NB4 (cell line): ENCODE measurements at regions not wholly inside any gene's neighbourhood (a gene's known extent, or its start where the extent isn't known, plus 50 kb on each side); places are given as distances from the start of the nearest gene placed in this dataset.

Experiments
- DNase-seq: peaks from one replicate; pipeline ENCODE4 v3.0.0; 2010; ENCODE audit warnings: low read depth
- H3K4me3 ChIP-seq: one replicate; pipeline ENCODE4 v1.5.1; 2011; ENCODE audit warnings: mild to moderate bottlenecking, low read depth, low read length, moderate library complexity
- MYC ChIP-seq: IDR thresholded peaks from 2 replicates; pipeline ENCODE4 v1.6.1; 2011; ENCODE audit warnings: low read depth, low read length
- POLR2A ChIP-seq: IDR thresholded peaks from 2 replicates; pipeline ENCODE4 v1.6.1; 2011; ENCODE audit warnings: mild to moderate bottlenecking; ENCODE audit not compliant: insufficient read length; ENCODE audit errors: extremely low read depth
- TF ChIP-seq, protein P1 (sequence below): IDR thresholded peaks from 2 replicates; pipeline ENCODE4 v1.6.1; 2011; ENCODE audit warnings: low read depth, low read length
- TF ChIP-seq, protein P2 (sequence below): IDR thresholded peaks from one replicate; pipeline ENCODE4 v1.5.1; 2012; ENCODE audit warnings: low read depth, low read length

DNA sequence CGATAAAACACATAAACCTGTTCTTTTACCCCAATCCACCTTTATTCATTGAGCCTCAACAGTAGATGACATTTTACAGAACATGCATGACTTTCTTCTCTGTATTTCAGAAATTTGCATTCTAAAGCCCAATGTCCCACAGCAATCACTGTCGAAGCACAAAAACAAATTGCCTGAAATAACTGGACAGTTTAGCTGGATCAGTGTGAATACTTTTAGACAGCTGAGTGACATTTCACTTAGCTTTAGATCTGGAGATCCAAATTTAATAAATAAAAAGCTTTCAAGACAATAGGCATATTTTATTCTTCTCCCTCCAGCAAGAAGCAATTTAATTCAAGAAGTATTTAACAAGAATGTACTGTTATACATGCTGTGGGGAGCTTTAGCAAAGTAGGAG is 109.1 kb upstream of the FSCB start:
- no peak overlapping the region for H3K4me3 ChIP-seq
- DNase-seq: no peak
- TF ChIP-seq MYC (no peak), POLR2A (no peak)
- TF ChIP-seq, protein P1, sequence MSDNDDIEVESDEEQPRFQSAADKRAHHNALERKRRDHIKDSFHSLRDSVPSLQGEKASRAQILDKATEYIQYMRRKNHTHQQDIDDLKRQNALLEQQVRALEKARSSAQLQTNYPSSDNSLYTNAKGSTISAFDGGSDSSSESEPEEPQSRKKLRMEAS: no peak
- TF ChIP-seq, protein P2, sequence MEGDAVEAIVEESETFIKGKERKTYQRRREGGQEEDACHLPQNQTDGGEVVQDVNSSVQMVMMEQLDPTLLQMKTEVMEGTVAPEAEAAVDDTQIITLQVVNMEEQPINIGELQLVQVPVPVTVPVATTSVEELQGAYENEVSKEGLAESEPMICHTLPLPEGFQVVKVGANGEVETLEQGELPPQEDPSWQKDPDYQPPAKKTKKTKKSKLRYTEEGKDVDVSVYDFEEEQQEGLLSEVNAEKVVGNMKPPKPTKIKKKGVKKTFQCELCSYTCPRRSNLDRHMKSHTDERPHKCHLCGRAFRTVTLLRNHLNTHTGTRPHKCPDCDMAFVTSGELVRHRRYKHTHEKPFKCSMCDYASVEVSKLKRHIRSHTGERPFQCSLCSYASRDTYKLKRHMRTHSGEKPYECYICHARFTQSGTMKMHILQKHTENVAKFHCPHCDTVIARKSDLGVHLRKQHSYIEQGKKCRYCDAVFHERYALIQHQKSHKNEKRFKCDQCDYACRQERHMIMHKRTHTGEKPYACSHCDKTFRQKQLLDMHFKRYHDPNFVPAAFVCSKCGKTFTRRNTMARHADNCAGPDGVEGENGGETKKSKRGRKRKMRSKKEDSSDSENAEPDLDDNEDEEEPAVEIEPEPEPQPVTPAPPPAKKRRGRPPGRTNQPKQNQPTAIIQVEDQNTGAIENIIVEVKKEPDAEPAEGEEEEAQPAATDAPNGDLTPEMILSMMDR: no peak

DNA sequence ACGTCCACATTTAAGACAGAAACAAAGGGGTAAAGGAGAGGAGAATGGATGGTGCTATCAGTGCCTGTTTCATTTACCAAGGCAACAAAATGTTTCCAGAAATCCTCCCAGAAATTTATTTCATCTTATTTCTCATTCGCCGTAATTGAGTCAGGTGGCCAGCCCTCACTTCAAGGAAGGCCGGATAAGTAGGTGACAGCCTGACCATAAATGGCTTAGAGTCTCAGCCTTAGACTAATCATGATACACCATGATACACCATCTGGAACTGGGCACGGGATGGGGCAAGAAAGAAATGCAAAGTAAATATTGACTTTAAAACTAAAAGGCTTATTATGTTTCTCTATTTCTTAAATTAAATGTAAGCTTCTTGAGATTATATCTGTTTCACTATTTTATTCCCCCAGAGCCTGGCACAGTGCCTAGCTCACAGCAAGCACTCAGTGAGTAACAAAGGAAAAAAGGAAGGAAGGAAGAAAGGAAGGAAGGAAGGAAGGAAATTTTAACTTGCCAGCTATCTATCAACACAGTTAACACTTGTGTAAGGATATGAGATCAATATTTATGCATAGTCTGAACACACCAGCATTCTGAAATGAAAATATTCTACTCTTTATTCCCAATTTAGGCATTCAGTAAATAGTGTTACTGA is 106.1 kb upstream of the FSCB start:
- TF ChIP-seq, protein P1: no peak
- TF ChIP-seq POLR2A: no peak
- TF ChIP-seq MYC: no peak
- TF ChIP-seq, protein P2: no peak
- H3K4me3 ChIP-seq: no peak overlapping the region
- DNase-seq: no peak

DNA sequence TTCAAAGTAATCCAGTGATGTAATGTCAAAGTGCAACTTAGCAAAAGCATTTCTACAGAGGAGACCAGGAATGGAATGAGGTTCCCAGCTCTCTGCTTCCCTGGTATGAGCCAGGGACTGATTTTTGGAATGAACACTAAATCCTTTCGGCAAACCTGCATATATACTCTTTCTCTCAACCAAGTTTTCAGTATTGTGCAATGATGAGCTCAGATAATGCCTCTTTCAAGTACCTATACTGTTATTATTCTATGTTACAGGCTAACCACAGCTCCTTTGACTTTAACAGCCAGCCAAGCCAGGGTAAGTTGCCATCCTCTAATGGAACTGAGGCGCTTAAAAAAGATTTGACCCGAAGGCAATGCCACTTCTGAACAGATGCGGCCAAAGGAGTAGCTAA is 104.9 kb upstream of the FSCB start:
- TF ChIP-seq, protein P2: no peak
- TF ChIP-seq MYC (no peak), POLR2A (no peak)
- TF ChIP-seq, protein P1: no peak
- DNase-seq: no peak
- no peak overlapping the region for H3K4me3 ChIP-seq

DNA sequence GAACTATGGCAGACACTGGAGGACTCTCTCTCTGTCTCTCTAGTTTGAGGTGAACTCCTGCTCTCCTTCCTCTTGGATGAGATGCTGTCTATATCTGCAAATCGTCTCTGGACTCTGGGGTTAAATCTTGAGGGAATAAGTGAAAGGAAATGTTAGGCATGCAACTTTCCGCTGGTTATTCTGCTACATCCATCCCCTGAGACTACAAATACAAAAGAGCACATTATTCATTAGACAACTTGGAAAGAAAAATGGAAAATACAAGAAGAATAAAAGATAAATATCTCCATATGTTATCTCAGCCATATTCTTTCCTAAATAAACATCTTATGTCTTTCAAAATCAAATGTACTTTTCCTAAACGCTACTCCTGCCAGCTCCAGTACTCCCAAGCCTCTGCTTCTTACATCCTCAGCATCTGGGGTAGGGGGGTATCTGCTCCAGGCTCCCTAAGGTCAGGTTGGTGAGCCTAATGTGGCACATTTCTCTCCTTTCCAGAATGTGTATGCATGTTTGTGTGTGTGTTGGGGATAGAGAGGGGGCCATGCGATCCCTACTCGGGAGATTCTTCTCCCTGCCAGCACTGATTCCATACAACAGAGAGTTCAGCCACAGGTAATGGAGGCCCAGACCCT is 102.9 kb upstream of the FSCB start:
- H3K4me3 ChIP-seq: no peak overlapping the region
- no peak for DNase-seq
- TF ChIP-seq, protein P2: no peak
- TF ChIP-seq, protein P1: no peak
- TF ChIP-seq MYC (no peak), POLR2A (no peak)

DNA sequence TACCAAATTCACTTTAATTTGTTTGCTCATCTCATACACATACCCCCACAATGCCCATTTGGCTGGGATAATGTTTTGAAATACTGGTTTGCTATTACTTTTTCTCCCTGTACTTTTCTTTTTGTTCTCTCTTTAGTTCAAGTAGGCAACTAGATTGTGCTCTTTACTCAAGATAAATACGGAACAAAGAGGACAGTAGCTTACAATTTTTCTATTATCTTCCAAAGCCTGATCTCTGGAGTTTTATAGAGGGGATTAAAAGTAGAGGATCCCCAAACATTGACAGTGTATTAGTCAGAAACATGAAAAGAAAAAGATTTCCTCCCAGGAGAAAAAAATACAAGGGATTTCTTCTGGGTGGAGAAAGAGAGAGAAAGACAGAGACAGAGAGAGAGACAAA is 102.1 kb upstream of the FSCB start:
- DNase-seq: no peak
- no peak overlapping the region for H3K4me3 ChIP-seq
- TF ChIP-seq, protein P1: no peak
- TF ChIP-seq POLR2A (no peak), MYC (no peak)

DNA sequence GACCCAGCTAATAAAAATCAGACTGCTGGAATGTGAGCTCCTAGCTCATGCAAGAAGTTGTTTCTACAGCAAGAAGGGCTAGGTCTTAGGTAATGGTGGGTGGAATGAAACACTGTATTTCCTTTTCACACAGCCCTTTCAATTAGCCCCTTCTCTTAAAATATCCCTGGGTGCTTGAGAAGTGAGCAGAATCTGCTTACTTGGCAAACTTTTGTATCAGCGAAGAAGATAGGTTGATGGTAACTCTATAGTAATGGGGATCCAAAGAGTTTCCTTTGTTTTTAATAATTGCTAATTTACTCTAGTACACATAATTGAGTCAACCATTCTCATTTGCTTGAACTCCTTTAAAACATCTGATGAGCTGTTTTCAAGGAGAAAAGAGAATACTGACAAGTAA is 100.6 kb upstream of the FSCB start:
- no peak for DNase-seq
- TF ChIP-seq, protein P2: no peak
- no peak for TF ChIP-seq POLR2A
- TF ChIP-seq MYC: no peak
- TF ChIP-seq, protein P1: no peak
- no peak overlapping the region for H3K4me3 ChIP-seq
